Epithelial cell of esophagus (primary cell): ENCODE measurements at regions not wholly inside any gene's neighbourhood (a gene's known extent, or its start where the extent isn't known, plus 50 kb on each side); places are given as distances from the start of the nearest gene placed in this dataset.

Experiments
- DNase-seq: peaks from one replicate; pipeline ENCODE4 v3.0.0; 2010; ENCODE audit warnings: low read depth
- H3K4me3 ChIP-seq: 2 replicates; pipeline ENCODE4 v1.5.1; 2011; ENCODE audit warnings: mild to moderate bottlenecking, low read length, control low read depth
- TF ChIP-seq, protein P1 (sequence below): IDR thresholded peaks from 2 replicates; pipeline ENCODE4 v1.5.1; 2011; ENCODE audit warnings: low read depth, mild to moderate bottlenecking, low read length, control low read depth, inconsistent platforms; ENCODE audit not compliant: insufficient read depth; ENCODE audit errors: missing control alignments

DNA sequence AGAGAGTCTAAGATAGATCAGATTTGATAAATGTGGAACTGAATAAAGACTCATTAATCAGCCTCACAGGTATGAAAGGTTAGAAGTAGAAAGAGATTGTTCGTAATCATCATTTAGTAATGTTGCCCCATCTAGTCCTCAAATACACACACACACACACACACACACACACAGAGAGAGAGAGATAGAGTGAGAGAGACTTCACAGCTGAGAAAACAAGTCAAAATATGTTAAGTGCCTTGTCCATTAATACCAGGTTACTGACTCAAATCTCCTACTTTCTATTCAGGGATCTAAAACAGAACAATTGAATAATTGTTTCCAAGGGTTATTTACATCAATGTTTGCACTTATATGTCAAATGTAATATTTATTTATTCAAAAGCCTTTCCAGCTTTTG lies 284.6 kb downstream of the MRPS30 start:
- H3K4me3 ChIP-seq, result no peak overlapping the region
- TF ChIP-seq, protein P1, sequence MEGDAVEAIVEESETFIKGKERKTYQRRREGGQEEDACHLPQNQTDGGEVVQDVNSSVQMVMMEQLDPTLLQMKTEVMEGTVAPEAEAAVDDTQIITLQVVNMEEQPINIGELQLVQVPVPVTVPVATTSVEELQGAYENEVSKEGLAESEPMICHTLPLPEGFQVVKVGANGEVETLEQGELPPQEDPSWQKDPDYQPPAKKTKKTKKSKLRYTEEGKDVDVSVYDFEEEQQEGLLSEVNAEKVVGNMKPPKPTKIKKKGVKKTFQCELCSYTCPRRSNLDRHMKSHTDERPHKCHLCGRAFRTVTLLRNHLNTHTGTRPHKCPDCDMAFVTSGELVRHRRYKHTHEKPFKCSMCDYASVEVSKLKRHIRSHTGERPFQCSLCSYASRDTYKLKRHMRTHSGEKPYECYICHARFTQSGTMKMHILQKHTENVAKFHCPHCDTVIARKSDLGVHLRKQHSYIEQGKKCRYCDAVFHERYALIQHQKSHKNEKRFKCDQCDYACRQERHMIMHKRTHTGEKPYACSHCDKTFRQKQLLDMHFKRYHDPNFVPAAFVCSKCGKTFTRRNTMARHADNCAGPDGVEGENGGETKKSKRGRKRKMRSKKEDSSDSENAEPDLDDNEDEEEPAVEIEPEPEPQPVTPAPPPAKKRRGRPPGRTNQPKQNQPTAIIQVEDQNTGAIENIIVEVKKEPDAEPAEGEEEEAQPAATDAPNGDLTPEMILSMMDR, result no peak
- DNase-seq, result no peak

DNA sequence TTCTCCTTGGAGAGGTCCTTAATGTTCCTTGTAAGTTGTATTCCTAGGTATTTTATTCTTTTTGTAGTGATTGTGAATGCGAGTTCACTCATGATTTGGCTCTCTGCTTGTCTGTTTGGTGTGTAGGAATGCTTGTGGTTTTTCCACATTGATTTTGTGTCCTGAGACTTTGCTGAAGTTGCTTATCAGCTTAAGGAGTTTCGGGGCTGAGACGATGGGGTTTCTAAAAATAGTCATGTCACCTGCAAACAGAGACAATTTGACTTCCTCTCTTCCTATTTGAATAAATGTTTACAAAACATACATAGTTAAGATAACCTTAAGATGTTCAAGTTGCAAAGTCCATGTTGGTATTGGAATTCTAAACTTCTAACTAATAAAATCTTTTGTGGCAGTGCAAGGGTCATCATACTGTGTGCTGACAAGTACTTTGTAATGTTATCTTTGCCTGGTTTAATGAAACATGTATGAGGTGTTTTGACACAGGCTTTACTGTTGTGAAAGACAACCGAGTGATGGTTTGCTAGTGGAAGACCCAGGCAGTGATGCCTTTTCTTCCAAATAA lies 286.2 kb downstream of the MRPS30 start:
- no peak for DNase-seq
- TF ChIP-seq, protein P1, result no peak
- no peak overlapping the region for H3K4me3 ChIP-seq

DNA sequence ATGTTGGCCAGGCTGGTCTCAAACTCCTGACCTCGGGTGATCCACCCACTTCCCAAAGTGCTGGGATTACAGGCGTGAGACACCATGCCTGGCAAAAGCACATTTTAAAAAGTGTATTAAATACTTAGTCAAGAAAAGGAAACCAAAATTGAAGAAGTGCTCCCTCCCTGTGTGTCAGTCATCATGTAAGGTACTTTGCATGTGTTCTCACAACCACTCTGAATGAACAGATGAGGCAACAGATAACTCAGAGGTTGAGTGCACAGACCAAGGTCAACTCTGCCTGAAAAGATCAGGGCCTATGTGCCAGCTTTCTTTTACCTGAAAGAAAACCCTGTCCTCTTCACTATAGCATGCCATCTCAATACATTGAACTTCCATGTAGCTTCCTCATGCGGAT lies 289.7 kb downstream of the MRPS30 start:
- no peak for DNase-seq

DNA sequence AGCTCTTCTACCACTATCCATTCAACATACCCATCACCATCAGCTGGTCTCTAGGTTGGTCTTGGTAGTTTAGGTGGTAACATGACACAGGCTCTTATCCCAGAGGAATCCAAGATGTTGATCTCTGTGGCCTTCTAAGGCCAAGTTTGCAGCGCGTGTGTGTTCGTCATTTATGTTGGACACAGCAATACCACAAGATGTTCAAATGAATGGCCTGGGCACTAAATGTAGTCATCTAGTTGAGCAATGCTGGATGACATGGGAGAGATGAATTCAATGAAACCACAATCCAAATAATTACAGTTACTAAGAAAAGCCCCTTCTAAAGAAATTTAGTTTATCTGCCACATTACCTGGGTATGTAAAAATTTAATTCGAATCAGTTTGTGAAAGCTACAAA lies 292.4 kb downstream of the MRPS30 start:
- no peak overlapping the region for H3K4me3 ChIP-seq
- TF ChIP-seq, protein P1, result no peak
- no peak for DNase-seq

More for the DNA sequence above, 289.7 kb downstream of the MRPS30 start:
- TF ChIP-seq, protein P1, result no peak
- no peak overlapping the region for H3K4me3 ChIP-seq

DNA sequence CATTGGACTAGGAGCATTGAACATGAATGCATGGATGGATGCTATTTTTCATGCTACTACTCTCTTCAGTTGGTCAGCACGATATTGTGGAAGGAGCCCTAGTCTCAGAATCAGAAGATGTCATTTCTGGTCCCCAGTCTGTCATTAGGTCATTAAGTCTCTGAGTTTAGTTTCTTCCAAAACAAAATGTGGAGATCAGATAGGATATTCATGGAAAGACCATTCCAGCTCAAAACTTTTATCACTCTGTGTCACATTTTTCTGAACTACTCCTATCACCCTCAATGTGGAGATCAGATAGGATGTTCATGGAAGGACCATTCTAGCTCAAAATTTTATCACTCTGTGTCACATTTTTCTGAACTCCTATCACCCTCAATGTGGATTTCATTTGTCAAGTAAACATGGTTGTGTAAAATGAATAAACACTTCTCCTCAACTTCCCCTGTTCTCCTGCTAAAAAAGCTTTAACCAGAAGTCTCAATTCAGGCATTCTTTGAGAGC lies 296.8 kb downstream of the MRPS30 start:
- no peak overlapping the region for H3K4me3 ChIP-seq
- no peak for DNase-seq
- TF ChIP-seq, protein P1, result no peak

DNA sequence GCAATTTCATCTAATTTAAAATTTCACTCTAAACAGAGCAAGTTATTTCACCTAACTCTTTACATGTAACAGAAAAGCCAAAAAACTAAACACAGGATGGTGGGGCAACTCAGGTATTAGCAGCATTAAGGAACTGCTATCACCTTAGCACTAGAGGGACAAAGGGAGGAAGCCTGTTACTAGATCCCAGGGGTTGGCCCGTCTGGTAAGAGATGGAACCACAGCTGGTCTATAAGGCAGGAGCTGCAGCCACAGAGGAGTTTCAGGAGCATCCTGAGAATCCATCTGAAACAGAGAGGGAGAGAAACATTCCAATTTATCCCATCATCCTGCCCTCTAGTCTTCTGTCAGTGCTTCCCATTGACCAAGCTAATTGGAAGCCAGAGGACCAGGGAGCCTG lies 300.3 kb downstream of the MRPS30 start:
- no peak for DNase-seq
- TF ChIP-seq, protein P1, result no peak
- no peak overlapping the region for H3K4me3 ChIP-seq

DNA sequence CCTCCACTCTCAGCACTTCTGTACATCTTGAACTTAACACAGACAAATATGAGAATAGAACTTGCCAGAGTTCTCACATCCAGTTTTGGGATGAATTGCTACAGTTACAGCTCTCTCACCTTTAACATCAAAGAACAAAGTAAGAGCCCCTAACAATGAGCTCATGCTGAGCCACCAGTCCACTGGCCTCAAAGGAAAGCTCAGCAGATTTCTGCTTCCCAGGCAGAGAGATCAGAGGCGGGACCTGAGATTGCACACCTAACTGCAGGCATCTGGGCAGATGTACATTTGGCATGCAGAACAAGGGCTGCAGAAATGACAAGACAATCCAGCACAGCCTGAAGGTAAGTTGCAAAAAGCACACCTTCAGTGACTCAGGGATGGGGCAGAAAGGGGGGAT lies 300.9 kb downstream of the MRPS30 start:
- H3K4me3 ChIP-seq, result no peak overlapping the region
- DNase-seq, result no peak
- TF ChIP-seq, protein P1, result no peak
